ENCODE measurements at regions not wholly inside any gene's neighbourhood (a gene's known extent, or its start where the extent isn't known, plus 50 kb on each side); places are given as distances from the start of the nearest gene placed in this dataset.

- Histone ChIP-seq H3K4me1 (no peaks in the 10 kb centered on the region), H3K36me3 (no peaks in the 10 kb centered on the region), H3K4me3 (no peak overlapping the region), H3K27ac (no peak overlapping the region), H3K27me3 (no peaks in the 10 kb centered on the region), H3K9me3 (no peaks in the 10 kb centered on the region)
- DNase-seq: no peak
- TF ChIP-seq CTCF (IDR thresholded peaks at IDR 0.05) (no peak), POLR2A (IDR thresholded peaks at IDR 0.05) (no peak)
- intact Hi-C loops (cut with DNase I; ENCODE audit: low total_unique reads): no loop called here
These were observed 270.0 kb upstream of the ITGA1 start for GRCh38 chr5:52517667-52518066.

DNA sequence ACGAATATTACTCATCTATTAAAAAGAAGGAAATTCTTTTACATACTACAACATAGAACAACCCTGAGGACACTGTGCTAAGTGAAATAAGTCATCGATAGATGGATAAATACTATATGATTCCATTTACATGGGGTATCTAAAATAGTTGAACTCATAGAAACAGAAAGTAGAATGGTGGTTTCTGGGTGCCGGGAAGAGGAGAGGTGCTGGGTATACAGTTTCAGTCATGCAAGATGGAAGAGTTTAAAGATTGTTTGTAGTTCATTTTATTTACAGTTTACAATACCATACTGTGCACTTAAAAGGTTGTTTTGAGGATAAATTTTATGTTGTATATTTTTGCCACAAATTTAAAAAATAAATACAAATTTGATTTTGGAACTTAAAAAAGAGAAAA lies 267.5 kb upstream of the ITGA1 start:
- H3K9me3 ChIP-seq: no peaks in the 10 kb centered on the region
- no peak for DNase-seq
- intact Hi-C loops (cut with DNase I; ENCODE audit: low total_unique reads): no loop called here
- TF ChIP-seq CTCF (IDR thresholded peaks at IDR 0.05): no peak
- TF ChIP-seq POLR2A (IDR thresholded peaks at IDR 0.05): no peak
- H3K4me3 ChIP-seq: no peak overlapping the region
- no peak overlapping the region for H3K27ac ChIP-seq
- no peaks in the 10 kb centered on the region for H3K36me3 ChIP-seq
- no peaks in the 10 kb centered on the region for H3K4me1 ChIP-seq
- no peaks in the 10 kb centered on the region for H3K27me3 ChIP-seq

DNA sequence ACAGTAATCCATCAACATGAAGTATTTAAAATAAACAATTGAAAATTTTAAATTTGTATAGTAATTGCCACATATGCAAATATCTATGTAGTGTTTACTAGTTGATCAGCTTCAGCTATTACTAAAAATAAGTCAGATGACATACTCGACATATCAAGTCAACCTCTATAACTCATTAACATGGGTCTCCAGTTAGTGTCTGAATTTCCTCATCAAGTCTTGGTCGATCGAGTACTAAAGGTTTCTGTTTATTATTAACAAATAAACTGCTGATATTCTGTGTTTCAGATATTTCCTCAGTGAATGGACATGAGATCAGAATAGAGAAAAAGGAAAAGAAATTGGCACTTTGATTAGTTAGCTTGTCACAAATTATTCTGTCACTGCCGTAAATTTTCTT lies 266.5 kb upstream of the ITGA1 start:
- H3K36me3 ChIP-seq: no peaks in the 10 kb centered on the region
- no peaks in the 10 kb centered on the region for H3K27me3 ChIP-seq
- DNase-seq: no peak
- H3K9me3 ChIP-seq: no peaks in the 10 kb centered on the region
- no peak overlapping the region for H3K4me3 ChIP-seq
- no peak for TF ChIP-seq CTCF (IDR thresholded peaks at IDR 0.05)
- TF ChIP-seq POLR2A (IDR thresholded peaks at IDR 0.05): no peak
- no peaks in the 10 kb centered on the region for H3K4me1 ChIP-seq
- no peak overlapping the region for H3K27ac ChIP-seq
- intact Hi-C loops (cut with DNase I; ENCODE audit: low total_unique reads): no loop called here

GRCh38 chr5:52523701-52524100 lies 264.0 kb upstream of the ITGA1 start:
- DNase-seq: no peak
- Histone ChIP-seq H3K4me3 (no peak overlapping the region), H3K4me1 (no peaks in the 10 kb centered on the region), H3K9me3 (no peaks in the 10 kb centered on the region), H3K27me3 (no peaks in the 10 kb centered on the region), H3K27ac (no peak overlapping the region), H3K36me3 (no peaks in the 10 kb centered on the region)
- no peak for TF ChIP-seq CTCF (IDR thresholded peaks at IDR 0.05)
- TF ChIP-seq POLR2A (IDR thresholded peaks at IDR 0.05): no peak
- intact Hi-C loops (cut with DNase I; ENCODE audit: low total_unique reads): no loop called here

DNA sequence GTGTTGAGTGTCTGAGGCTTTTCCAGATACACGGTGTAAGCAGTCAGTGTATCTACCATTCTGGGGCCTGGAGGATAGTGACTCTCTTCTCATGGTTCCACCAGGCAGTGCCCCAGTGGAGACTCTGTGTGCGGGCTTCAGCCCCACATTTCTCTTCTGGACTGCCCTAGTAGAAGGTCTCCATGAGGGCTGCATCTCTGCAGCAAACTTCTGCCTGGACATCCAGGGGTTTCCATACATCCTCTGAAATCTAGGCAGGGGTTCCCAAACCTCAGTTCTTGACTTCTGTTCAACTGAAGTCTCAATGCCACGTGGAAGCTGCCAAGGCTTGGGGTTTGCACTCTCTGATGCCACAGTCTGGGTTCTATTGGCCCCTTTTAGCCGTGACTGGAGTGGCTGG lies 256.6 kb upstream of the ITGA1 start:
- no peak overlapping the region for H3K4me3 ChIP-seq
- DNase-seq: no peak
- no peak overlapping the region for H3K27ac ChIP-seq
- no peaks in the 10 kb centered on the region for H3K9me3 ChIP-seq
- no peaks in the 10 kb centered on the region for H3K36me3 ChIP-seq
- TF ChIP-seq POLR2A (IDR thresholded peaks at IDR 0.05) (no peak), CTCF (IDR thresholded peaks at IDR 0.05) (no peak)
- H3K27me3 ChIP-seq: no peaks in the 10 kb centered on the region
- intact Hi-C loops (cut with DNase I; ENCODE audit: low total_unique reads): no loop called here
- H3K4me1 ChIP-seq: no peaks in the 10 kb centered on the region

Measured in uterus (tissue), 3 donors.